ENCODE measurements at regions not wholly inside any gene's neighbourhood (a gene's known extent, or its start where the extent isn't known, plus 50 kb on each side); places are given as distances from the start of the nearest gene placed in this dataset.

DNA sequence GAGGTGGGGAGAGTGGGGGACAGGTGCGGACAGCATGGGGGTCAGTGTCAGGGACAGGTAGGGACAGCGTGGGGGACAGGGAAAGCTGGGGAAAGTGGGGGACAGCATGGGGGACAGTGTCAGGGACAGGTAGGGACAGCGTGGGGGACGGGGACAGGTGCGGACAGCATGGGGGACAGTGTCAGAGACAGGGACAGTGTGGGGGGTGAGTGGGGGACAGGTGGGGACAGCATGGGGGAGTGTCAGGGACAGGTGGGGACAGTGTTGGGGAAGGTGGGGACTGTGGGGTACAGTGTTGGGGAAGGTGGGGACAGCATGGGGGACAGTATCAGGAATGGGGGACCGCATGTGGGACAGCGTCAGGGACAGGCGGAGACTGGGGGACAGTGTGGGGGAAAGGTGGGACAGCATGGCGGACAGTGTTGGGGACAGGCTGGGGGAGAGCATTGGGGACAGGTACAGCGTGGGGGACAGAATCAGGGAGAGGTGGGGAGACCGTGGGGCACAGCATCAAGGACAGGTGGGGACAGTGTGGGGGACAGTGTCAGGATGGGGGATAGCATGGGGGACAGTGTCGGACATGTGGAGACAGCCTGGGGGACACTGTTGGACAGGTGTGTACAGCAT, 96.1 kb downstream of the TMEM121 start:
- Histone ChIP-seq H3K4me2 (no peak overlapping the region), H3K4me1 (ENCODE audit: insufficient read depth) (no peaks in the 10 kb centered on the region), H3F3A (replicated peaks; ENCODE audit: low read depth) (no peaks in the 10 kb centered on the region), H3K4me3 (no peak overlapping the region), H3K27ac (ENCODE audit: low read depth) (no peak overlapping the region), H3K27me3 (ENCODE audit: insufficient read depth) (no peaks in the 10 kb centered on the region), H3K36me3 (ENCODE audit: insufficient read depth) (no peaks in the 10 kb centered on the region), H2AFZ (no peak overlapping the region), H4K20me1 (replicated peaks; ENCODE audit: insufficient read depth) (no peaks in the 10 kb centered on the region), H3K79me2 (replicated peaks; ENCODE audit: insufficient read depth) (no peaks in the 10 kb centered on the region), H3K9me2 (ENCODE audit: insufficient read depth) (no peaks in the 10 kb centered on the region)
- ATAC-seq (no peak), DNase-seq (ENCODE audit: low spot score) (no peak)
- no peak overlapping the region for H3K27ac Mint-ChIP-seq
- no peak for TF ChIP-seq NANOG (IDR thresholded peaks at IDR 0.05; ENCODE audit: borderline replicate concordance)
- TF ChIP-seq EZH2phosphoT487 (IDR thresholded peaks at IDR 0.05; ENCODE audit: unreplicated experiment), result no peak
- TF ChIP-seq REST (IDR thresholded peaks at IDR 0.05; ENCODE audit: unreplicated experiment), result no peak
- TF ChIP-seq ZNF114 (CRISPR knock-in tag; IDR thresholded peaks at IDR 0.05), result no peak
- TF ChIP-seq, protein P1, sequence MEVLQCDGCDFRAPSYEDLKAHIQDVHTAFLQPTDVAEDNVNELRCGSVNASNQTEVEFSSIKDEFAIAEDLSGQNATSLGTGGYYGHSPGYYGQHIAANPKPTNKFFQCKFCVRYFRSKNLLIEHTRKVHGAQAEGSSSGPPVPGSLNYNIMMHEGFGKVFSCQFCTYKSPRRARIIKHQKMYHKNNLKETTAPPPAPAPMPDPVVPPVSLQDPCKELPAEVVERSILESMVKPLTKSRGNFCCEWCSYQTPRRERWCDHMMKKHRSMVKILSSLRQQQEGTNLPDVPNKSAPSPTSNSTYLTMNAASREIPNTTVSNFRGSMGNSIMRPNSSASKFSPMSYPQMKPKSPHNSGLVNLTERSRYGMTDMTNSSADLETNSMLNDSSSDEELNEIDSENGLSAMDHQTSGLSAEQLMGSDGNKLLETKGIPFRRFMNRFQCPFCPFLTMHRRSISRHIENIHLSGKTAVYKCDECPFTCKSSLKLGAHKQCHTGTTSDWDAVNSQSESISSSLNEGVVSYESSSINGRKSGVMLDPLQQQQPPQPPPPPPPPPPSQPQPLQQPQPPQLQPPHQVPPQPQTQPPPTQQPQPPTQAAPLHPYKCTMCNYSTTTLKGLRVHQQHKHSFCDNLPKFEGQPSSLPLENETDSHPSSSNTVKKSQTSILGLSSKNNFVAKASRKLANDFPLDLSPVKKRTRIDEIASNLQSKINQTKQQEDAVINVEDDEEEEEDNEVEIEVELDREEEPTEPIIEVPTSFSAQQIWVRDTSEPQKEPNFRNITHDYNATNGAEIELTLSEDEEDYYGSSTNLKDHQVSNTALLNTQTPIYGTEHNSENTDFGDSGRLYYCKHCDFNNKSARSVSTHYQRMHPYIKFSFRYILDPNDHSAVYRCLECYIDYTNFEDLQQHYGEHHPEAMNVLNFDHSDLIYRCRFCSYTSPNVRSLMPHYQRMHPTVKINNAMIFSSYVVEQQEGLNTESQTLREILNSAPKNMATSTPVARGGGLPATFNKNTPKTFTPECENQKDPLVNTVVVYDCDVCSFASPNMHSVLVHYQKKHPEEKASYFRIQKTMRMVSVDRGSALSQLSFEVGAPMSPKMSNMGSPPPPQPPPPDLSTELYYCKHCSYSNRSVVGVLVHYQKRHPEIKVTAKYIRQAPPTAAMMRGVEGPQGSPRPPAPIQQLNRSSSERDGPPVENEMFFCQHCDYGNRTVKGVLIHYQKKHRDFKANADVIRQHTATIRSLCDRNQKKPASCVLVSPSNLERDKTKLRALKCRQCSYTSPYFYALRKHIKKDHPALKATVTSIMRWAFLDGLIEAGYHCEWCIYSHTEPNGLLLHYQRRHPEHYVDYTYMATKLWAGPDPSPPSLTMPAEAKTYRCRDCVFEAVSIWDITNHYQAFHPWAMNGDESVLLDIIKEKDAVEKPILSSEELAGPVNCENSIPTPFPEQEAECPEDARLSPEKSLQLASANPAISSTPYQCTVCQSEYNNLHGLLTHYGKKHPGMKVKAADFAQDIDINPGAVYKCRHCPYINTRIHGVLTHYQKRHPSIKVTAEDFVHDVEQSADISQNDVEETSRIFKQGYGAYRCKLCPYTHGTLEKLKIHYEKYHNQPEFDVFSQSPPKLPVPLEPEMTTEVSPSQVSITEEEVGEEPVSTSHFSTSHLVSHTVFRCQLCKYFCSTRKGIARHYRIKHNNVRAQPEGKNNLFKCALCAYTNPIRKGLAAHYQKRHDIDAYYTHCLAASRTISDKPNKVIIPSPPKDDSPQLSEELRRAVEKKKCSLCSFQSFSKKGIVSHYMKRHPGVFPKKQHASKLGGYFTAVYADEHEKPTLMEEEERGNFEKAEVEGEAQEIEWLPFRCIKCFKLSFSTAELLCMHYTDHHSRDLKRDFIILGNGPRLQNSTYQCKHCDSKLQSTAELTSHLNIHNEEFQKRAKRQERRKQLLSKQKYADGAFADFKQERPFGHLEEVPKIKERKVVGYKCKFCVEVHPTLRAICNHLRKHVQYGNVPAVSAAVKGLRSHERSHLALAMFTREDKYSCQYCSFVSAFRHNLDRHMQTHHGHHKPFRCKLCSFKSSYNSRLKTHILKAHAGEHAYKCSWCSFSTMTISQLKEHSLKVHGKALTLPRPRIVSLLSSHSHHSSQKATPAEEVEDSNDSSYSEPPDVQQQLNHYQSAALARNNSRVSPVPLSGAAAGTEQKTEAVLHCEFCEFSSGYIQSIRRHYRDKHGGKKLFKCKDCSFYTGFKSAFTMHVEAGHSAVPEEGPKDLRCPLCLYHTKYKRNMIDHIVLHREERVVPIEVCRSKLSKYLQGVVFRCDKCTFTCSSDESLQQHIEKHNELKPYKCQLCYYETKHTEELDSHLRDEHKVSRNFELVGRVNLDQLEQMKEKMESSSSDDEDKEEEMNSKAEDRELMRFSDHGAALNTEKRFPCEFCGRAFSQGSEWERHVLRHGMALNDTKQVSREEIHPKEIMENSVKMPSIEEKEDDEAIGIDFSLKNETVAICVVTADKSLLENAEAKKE (CRISPR knock-in tag; IDR thresholded peaks at IDR 0.05), result no peak
- no peak for TF ChIP-seq EZH2 (IDR thresholded peaks at IDR 0.05; ENCODE audit: low read depth, unreplicated experiment)
- no peak for TF ChIP-seq POLR2AphosphoS5 (IDR thresholded peaks at IDR 0.05; ENCODE audit: low read depth)
- no peak for TF ChIP-seq ZNF331 (CRISPR knock-in tag; IDR thresholded peaks at IDR 0.05; ENCODE audit: low read depth)
- TF ChIP-seq, protein P2, sequence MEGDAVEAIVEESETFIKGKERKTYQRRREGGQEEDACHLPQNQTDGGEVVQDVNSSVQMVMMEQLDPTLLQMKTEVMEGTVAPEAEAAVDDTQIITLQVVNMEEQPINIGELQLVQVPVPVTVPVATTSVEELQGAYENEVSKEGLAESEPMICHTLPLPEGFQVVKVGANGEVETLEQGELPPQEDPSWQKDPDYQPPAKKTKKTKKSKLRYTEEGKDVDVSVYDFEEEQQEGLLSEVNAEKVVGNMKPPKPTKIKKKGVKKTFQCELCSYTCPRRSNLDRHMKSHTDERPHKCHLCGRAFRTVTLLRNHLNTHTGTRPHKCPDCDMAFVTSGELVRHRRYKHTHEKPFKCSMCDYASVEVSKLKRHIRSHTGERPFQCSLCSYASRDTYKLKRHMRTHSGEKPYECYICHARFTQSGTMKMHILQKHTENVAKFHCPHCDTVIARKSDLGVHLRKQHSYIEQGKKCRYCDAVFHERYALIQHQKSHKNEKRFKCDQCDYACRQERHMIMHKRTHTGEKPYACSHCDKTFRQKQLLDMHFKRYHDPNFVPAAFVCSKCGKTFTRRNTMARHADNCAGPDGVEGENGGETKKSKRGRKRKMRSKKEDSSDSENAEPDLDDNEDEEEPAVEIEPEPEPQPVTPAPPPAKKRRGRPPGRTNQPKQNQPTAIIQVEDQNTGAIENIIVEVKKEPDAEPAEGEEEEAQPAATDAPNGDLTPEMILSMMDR (conservative IDR thresholded peaks at IDR 0.05; ENCODE audit: low read depth in 2 of 2), result no peak
- TF ChIP-seq ETS1 (IDR thresholded peaks at IDR 0.05), result no peak
- no peak for TF ChIP-seq CREB1 (CRISPR knock-in tag; IDR thresholded peaks at IDR 0.05; ENCODE audit: low read depth)
- TF ChIP-seq JUNB (IDR thresholded peaks at IDR 0.05; ENCODE audit: unreplicated experiment), result no peak
- TF ChIP-seq STAT1 (IDR thresholded peaks at IDR 0.05; ENCODE audit: unreplicated experiment), result no peak
- H3K4me3 Mint-ChIP-seq, result no peak overlapping the region
- peaks cover 17% of the 10 kb centered on the region for H3K36me3 Mint-ChIP-seq (ENCODE audit: low read depth)
- no peaks in the 10 kb centered on the region for H3K4me1 Mint-ChIP-seq
- H3K9me3 Mint-ChIP-seq, result peaks cover 53% of the 10 kb centered on the region
- H3K27me3 Mint-ChIP-seq (ENCODE audit: insufficient read depth, low read depth, poor library complexity), result peaks cover 5% of the 10 kb centered on the region
